ENCODE measurements at regions not wholly inside any gene's neighbourhood (a gene's known extent, or its start where the extent isn't known, plus 50 kb on each side); places are given as distances from the start of the nearest gene placed in this dataset.

DNA sequence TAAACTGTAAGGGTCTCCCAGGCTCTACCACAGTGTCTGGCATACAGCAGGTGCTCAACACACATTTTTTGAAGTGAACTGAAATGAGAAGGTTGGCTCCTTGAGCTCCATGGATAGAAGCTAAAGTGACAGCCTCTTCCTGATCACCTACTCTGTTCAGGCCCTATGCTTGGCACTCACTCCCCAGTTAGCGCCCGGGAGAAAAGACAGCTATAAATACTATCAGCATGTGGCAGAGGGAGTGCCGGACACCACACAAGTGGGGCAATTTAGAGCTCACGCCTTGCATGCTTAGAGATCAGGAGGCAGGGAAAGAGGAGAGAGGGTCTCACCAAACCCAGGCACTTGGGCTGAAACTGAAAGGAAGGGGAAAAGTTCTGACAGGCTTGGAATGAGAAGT is 195.5 kb downstream of the BUD13 start:
- no peak overlapping the region for H3K4me3 ChIP-seq
- H3K36me3 ChIP-seq, result no peaks in the 10 kb centered on the region
- intact Hi-C loops (cut with DNase I), result no loop called here
- DNase-seq (ENCODE audit: low spot score in 2 of 2), result no peak
- TF ChIP-seq, protein P1, sequence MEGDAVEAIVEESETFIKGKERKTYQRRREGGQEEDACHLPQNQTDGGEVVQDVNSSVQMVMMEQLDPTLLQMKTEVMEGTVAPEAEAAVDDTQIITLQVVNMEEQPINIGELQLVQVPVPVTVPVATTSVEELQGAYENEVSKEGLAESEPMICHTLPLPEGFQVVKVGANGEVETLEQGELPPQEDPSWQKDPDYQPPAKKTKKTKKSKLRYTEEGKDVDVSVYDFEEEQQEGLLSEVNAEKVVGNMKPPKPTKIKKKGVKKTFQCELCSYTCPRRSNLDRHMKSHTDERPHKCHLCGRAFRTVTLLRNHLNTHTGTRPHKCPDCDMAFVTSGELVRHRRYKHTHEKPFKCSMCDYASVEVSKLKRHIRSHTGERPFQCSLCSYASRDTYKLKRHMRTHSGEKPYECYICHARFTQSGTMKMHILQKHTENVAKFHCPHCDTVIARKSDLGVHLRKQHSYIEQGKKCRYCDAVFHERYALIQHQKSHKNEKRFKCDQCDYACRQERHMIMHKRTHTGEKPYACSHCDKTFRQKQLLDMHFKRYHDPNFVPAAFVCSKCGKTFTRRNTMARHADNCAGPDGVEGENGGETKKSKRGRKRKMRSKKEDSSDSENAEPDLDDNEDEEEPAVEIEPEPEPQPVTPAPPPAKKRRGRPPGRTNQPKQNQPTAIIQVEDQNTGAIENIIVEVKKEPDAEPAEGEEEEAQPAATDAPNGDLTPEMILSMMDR (IDR thresholded peaks at IDR 0.05), result no peak
- peaks cover 13% of the 10 kb centered on the region for H3K27me3 ChIP-seq
- no peaks in the 10 kb centered on the region for H3K4me1 ChIP-seq
- no peaks in the 10 kb centered on the region for H3K9me3 ChIP-seq
- H3K27ac ChIP-seq, result no peak overlapping the region

DNA sequence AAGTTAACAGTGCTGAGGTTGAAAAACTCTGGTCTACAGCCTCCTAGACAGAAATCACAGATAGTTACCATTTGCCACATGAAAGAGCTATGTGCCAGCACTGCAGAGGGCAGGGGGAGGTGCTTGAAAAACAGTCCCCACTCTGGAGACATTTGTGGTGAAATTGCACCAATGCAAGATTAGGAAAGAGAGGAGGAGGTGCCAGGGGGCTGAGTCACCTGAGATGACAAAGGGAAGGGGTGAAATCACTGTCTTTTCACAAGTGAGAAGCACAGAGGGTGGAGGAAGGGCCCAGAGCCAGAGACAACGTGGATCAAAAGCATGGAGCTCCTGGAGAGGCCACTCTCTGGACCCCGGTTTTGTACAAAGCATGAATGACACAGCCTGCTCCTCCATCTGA is 196.3 kb downstream of the BUD13 start:
- no peak for DNase-seq (ENCODE audit: low spot score in 2 of 2)
- Histone ChIP-seq H3K36me3 (no peaks in the 10 kb centered on the region), H3K9me3 (no peaks in the 10 kb centered on the region), H3K4me1 (no peaks in the 10 kb centered on the region), H3K4me3 (no peak overlapping the region), H3K27me3 (peaks cover 13% of the 10 kb centered on the region), H3K27ac (no peak overlapping the region)
- TF ChIP-seq, protein P1 (IDR thresholded peaks at IDR 0.05), result no peak
- intact Hi-C loops (cut with DNase I), result no loop called here

DNA sequence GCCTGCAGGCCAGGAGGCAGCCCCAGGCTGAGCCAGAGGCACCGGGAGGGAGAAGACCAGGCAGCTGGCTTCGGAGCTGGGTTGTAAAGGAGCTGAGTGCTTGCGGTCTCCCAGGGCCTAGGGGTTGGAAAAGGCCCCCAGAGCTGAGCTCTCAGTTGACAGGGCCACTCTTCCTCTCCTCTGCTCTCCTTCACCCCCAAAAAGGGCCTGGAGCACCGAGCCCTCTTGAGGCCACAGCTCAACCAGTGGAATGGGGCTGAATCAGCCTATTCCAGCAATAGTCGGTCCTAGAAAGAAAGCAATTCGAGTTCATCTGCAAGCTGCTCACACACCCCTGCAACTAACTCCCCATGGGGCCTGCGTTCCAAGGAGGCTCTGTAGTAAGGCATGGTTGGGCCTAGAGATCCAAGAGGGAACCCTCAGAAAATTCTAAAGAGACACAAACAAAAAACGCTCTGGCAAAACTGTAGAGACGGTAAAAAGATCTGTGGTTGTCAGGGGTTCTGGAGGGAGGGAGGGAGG is 205.0 kb downstream of the BUD13 start:
- Histone ChIP-seq H3K4me1 (no peaks in the 10 kb centered on the region), H3K4me3 (no peak overlapping the region), H3K27me3 (no peaks in the 10 kb centered on the region), H3K36me3 (no peaks in the 10 kb centered on the region), H3K9me3 (peaks cover 0 to 9% of the 10 kb centered on the region in 2 donors), H3K27ac (no peak overlapping the region)
- TF ChIP-seq, protein P1 (IDR thresholded peaks at IDR 0.05), result no peak
- DNase-seq (ENCODE audit: low spot score in 2 of 2), result no peak
- intact Hi-C loops (cut with DNase I), result no loop called here

DNA sequence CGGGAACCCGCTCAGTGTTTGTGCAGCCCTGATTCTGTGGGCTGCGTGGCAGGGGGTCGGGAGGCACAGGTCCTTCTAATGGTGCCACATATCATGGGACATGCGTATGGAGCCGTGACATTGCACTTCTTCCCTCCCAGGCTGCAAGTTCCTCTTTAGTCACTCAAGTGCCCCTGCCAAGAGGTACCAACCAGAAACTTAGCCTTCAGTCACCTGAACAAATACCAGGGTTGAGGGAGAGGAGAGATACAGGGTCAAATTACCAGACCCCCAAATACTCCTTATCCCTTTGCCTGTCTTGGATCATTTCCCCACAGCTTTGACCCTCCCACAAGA is 209.1 kb downstream of the BUD13 start:
- Histone ChIP-seq H3K4me3 (no peak overlapping the region), H3K9me3 (peaks cover 0 to 9% of the 10 kb centered on the region in 2 donors), H3K27me3 (no peaks in the 10 kb centered on the region), H3K4me1 (no peaks in the 10 kb centered on the region), H3K36me3 (no peaks in the 10 kb centered on the region), H3K27ac (no peak overlapping the region)
- intact Hi-C loops (cut with DNase I), result no loop called here
- no peak for DNase-seq (ENCODE audit: low spot score in 2 of 2)
- TF ChIP-seq, protein P1 (IDR thresholded peaks at IDR 0.05), result no peak

DNA sequence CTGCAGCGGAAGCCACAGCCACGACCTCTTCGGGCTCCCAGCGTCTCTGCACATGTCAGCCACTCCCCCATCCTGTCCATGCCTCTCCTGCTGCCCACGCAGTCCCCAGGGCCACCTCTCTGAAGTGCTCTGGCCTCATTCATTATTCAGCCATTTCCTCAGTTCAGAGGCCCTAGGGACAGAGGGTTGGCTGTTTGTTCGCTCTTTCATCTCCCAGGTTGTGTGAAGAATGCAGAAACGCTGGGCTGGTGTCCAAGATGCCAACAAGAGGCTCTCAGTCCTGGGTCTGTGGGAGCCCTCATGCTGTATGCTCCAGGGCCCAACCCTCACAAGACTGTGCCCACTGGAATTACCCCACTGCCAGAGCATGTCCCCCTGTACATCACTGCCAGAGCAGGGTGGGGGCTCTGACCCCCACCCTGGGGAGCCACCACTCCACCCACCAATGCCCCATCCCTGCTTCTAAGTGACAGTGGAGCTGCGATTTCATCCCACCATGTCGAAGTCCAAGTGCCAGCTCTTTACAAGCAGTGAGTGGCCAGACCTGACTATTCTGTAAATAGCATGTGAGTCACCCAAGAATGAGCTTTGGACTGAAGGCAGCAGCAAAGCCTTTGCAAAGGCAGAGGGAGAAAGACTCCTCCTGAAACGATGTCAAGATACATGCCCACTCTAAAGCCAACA is 209.6 kb downstream of the BUD13 start:
- H3K9me3 ChIP-seq, result peaks cover 0 to 9% of the 10 kb centered on the region in 2 donors
- intact Hi-C loops (cut with DNase I), result no loop called here
- H3K36me3 ChIP-seq, result no peaks in the 10 kb centered on the region
- H3K4me3 ChIP-seq, result no peak overlapping the region
- DNase-seq (ENCODE audit: low spot score in 2 of 2), result no peak
- TF ChIP-seq, protein P1 (IDR thresholded peaks at IDR 0.05), result no peak
- H3K4me1 ChIP-seq, result no peaks in the 10 kb centered on the region
- no peaks in the 10 kb centered on the region for H3K27me3 ChIP-seq
- H3K27ac ChIP-seq, result no peak overlapping the region
